ENCODE measurements at regions not wholly inside any gene's neighbourhood (a gene's known extent, or its start where the extent isn't known, plus 50 kb on each side); places are given as distances from the start of the nearest gene placed in this dataset.
A peak's percentile ranks its signal among the peaks of the same experiment; 100 is the strongest.

DNA sequence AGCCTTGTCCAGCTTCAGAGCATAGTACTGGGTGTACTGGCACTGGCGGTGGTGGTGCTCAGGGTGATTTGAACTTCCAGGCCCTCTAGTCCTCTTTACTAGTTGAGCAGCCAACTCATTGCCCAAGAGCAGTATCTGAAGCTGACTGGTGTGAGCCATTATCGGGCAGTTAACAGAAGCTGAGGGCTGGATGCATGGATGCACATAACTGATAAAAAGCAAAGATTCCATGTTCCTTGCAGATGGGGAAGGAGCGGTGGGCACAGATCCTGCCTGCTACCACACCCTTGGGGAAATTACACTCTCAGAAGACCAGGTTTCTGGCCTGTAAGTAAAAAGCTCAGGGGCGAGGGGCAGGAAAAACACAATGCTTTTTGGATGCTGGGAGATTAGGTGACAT, 499.4 kb upstream of the ARGLU1 start:
- Histone ChIP-seq H2AFZ (ENCODE audit: low read depth) (no peak overlapping the region), H3K4me1 (ENCODE audit: control insufficient read depth in 1 of 2, insufficient read depth in 2 of 2, low read depth in 1 of 2, low read length in 1 of 2) (peaks cover 0 to 13% of the 10 kb centered on the region in 2 experiments; a peak in 2 of 4 replicates), H3K9me3 (no peaks in the 10 kb centered on the region), H3K4me3 (ENCODE audit: low read depth in 2 of 2, low read length in 1 of 2) (no peak overlapping the region), H3K27ac (ENCODE audit: low read depth in 2 of 2, low read length in 1 of 2) (no peak overlapping the region), H3K9ac (no peak overlapping the region), H3K4me2 (no peak overlapping the region), H3F3A (replicated peaks; ENCODE audit: insufficient read depth) (no peaks in the 10 kb centered on the region), H4K20me1 (ENCODE audit: insufficient read depth) (no peaks in the 10 kb centered on the region), H3K27me3 (ENCODE audit: insufficient read depth) (no peaks in the 10 kb centered on the region), H3K9me2 (no peaks in the 10 kb centered on the region), H3K79me2 (ENCODE audit: insufficient read depth) (no peaks in the 10 kb centered on the region), H3K36me3 (replicated peaks in 1 of 2; ENCODE audit: control insufficient read depth in 1 of 2, insufficient read depth in 2 of 2, low read length in 1 of 2) (no peaks in the 10 kb centered on the region)
- peak; percentile 11 for DNase-seq
- WGBS (ENCODE audit: low lambda C conversion rate), result 3% methylated on average over 3 of the region's 4 CpGs
- TF ChIP-seq SMC3 (IDR thresholded peaks at IDR 0.05; ENCODE audit: low read depth, low read length) (no peak), RCOR1 (IDR thresholded peaks at IDR 0.05; ENCODE audit: low read length) (no peak), TCF12 (IDR thresholded peaks at IDR 0.05) (no peak), USF2 (IDR thresholded peaks at IDR 0.05; ENCODE audit: borderline replicate concordance, low read depth, low read length) (no peak), GABPA (IDR thresholded peaks at IDR 0.05; ENCODE audit: low read depth) (no peak), FOSL2 (IDR thresholded peaks at IDR 0.05; ENCODE audit: borderline replicate concordance, low read depth) (no peak), SIN3A (IDR thresholded peaks at IDR 0.05; ENCODE audit: borderline replicate concordance, low read depth, low read length) (no peak), RXRA (IDR thresholded peaks at IDR 0.05; ENCODE audit: borderline replicate concordance, low read depth) (no peak), FOXM1 (IDR thresholded peaks at IDR 0.05; ENCODE audit: low read depth) (no peak), YY1 (IDR thresholded peaks at IDR 0.05; ENCODE audit: low read depth) (no peak)
- ChIA-PET CTCF (interaction anchor here (1.4 kb wide), 1 partner anchor 59 kb away, joined by 4 read pairs; no protein-coding TSS in a partner anchor), POLR2A (no interaction called here)

DNA sequence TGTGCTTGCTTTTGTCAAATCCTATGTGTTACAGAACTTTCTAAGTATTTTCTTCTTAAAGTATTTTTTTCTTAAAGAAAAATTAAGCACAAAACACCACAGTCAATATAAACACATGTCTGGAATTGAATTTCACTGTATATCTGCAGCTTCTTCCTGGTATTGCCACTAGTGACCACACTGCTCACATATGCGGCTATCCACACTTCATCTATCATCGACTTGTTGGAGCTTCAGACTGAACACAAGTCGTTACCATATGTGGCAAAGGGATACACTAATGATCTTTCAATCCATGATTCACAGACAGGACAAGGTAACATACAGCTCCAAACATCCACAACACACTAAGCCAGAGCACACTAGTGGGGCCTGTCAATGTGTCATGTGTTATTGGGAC, 498.4 kb upstream of the ARGLU1 start:
- no peaks in the 10 kb centered on the region for H3F3A ChIP-seq (replicated peaks; ENCODE audit: insufficient read depth)
- no peak overlapping the region for H3K27ac ChIP-seq (ENCODE audit: low read depth in 2 of 2, low read length in 1 of 2)
- ChIA-PET CTCF (interaction anchor here (0.5 to 1.2 kb wide), 2 partner anchors 20 to 1018 kb away, joined by 3 to 4 read pairs; no protein-coding TSS in a partner anchor), POLR2A (no interaction called here)
- no peaks in the 10 kb centered on the region for H3K36me3 ChIP-seq (replicated peaks in 1 of 2; ENCODE audit: control insufficient read depth in 1 of 2, insufficient read depth in 2 of 2, low read length in 1 of 2)
- H4K20me1 ChIP-seq (ENCODE audit: insufficient read depth), result no peaks in the 10 kb centered on the region
- no peak for DNase-seq
- H3K4me3 ChIP-seq (ENCODE audit: low read depth in 2 of 2, low read length in 1 of 2), result no peak overlapping the region
- TF ChIP-seq YY1 (IDR thresholded peaks at IDR 0.05; ENCODE audit: low read depth) (no peak), ELF1 (IDR thresholded peaks at IDR 0.05) (no peak), EP300 (IDR thresholded peaks at IDR 0.05; ENCODE audit: borderline replicate concordance in 1 of 2, low read depth in 1 of 2, low read length in 1 of 2) (no peak), TCF12 (IDR thresholded peaks at IDR 0.05) (no peak), MXI1 (IDR thresholded peaks at IDR 0.05; ENCODE audit: low read depth, low read length) (no peak), IRF3 (IDR thresholded peaks at IDR 0.05; ENCODE audit: low read depth, low read length) (no peak), RFX5 (IDR thresholded peaks at IDR 0.05; ENCODE audit: low read length) (no peak), MEF2A (IDR thresholded peaks at IDR 0.05; ENCODE audit: borderline replicate concordance, low read depth) (no peak), NRF1 (IDR thresholded peaks at IDR 0.05; ENCODE audit: low read depth, low read length) (no peak), USF2 (IDR thresholded peaks at IDR 0.05; ENCODE audit: borderline replicate concordance, low read depth, low read length) (no peak), SMC3 (IDR thresholded peaks at IDR 0.05; ENCODE audit: low read depth, low read length) (no peak), EZH2phosphoT487 (IDR thresholded peaks at IDR 0.05; ENCODE audit: borderline replicate concordance, low read depth) (no peak), TEAD4 (IDR thresholded peaks at IDR 0.05; ENCODE audit: borderline replicate concordance, insufficient read depth) (no peak), CTCF (IDR thresholded peaks at IDR 0.05) (no peak), PBX3 (IDR thresholded peaks at IDR 0.05) (no peak), POLR2AphosphoS5 (IDR thresholded peaks at IDR 0.05; ENCODE audit: low read depth, low read length) (no peak), NFIC (IDR thresholded peaks at IDR 0.05; ENCODE audit: borderline replicate concordance) (no peak), FOSL2 (IDR thresholded peaks at IDR 0.05; ENCODE audit: borderline replicate concordance, low read depth) (no peak)
- H3K4me2 ChIP-seq, result no peak overlapping the region
- no peaks in the 10 kb centered on the region for H3K9me3 ChIP-seq
- 40% methylated on average over 3 of the region's 3 CpGs for WGBS (ENCODE audit: low lambda C conversion rate)
- H3K9me2 ChIP-seq, result no peaks in the 10 kb centered on the region
- no peaks in the 10 kb centered on the region for H3K27me3 ChIP-seq (ENCODE audit: insufficient read depth)
- no peak overlapping the region for H2AFZ ChIP-seq (ENCODE audit: low read depth)
- no peak overlapping the region for H3K9ac ChIP-seq
- H3K79me2 ChIP-seq (ENCODE audit: insufficient read depth), result no peaks in the 10 kb centered on the region
- H3K4me1 ChIP-seq (ENCODE audit: control insufficient read depth in 1 of 2, insufficient read depth in 2 of 2, low read depth in 1 of 2, low read length in 1 of 2), result peaks cover 0 to 13% of the 10 kb centered on the region in 2 experiments; a peak in 2 of 4 replicates
